Parathyroid adenoma (tissue), 2 donors: ENCODE measurements at regions not wholly inside any gene's neighbourhood (a gene's known extent, or its start where the extent isn't known, plus 50 kb on each side); places are given as distances from the start of the nearest gene placed in this dataset.

Experiments
- H2AFZ ChIP-seq: fragments of 300-600 bp; sonication (generic); one replicate; pipeline ENCODE4 v1.7.0; 2017; ENCODE audit warnings: antibody characterized with exemption, mild to moderate bottlenecking
- H3K27ac ChIP-seq: fragments of 300-600 bp; sonication (generic); one replicate; pipeline ENCODE4 v1.7.0; 2017
- H3K27me3 ChIP-seq: fragments of 300-600 bp; sonication (generic); one replicate; pipeline ENCODE4 v1.7.0; 2017; ENCODE audit warnings: low read length; ENCODE audit not compliant: control insufficient read depth, insufficient read depth
- H3K36me3 ChIP-seq: fragments of 300-600 bp; sonication (generic); one replicate; pipeline ENCODE4 v1.7.0; 2017; ENCODE audit warnings: low read length; ENCODE audit not compliant: control insufficient read depth, insufficient read depth
- H3K4me1 ChIP-seq: fragments of 300-600 bp; sonication (generic); one replicate; pipeline ENCODE4 v1.7.0; 2017; ENCODE audit warnings: control low read depth
- H3K4me2 ChIP-seq: fragments of 300-600 bp; sonication (generic); one replicate; pipeline ENCODE4 v1.7.0; 2017; ENCODE audit warnings: low read length
- H3K4me3 ChIP-seq: fragments of 300-600 bp; sonication (generic); one replicate; pipeline ENCODE4 v1.7.0; 2017; ENCODE audit warnings: low read depth, low read length
- H3K79me2 ChIP-seq: fragments of 300-600 bp; sonication (generic); one replicate; pipeline ENCODE4 v1.7.0; 2017; ENCODE audit warnings: control low read depth
- H3K9ac ChIP-seq: fragments of 300-600 bp; sonication (generic); one replicate; pipeline ENCODE4 v1.7.0; 2017; ENCODE audit warnings: mild to moderate bottlenecking
- H3K9me3 ChIP-seq: fragments of 300-600 bp; sonication (generic); one replicate; pipeline ENCODE4 v1.7.0; 2017; ENCODE audit warnings: low read length; ENCODE audit not compliant: control insufficient read depth
- CTCF ChIP-seq: fragments of 300-600 bp; sonication (generic); IDR thresholded peaks from one replicate; pipeline ENCODE4 v1.7.0; 2017; ENCODE audit warnings: antibody characterized with exemption, mild to moderate bottlenecking
- donor health status: primary hyperparathyroidism.

GRCh38 chr15:56783156-56783856 lies 50.0 kb upstream of the ZNF280D start:
- H3K36me3 ChIP-seq = no peaks in the 10 kb centered on the region
- no peak overlapping the region for H3K4me2 ChIP-seq
- H3K9ac ChIP-seq = no peak overlapping the region
- no peak for TF ChIP-seq CTCF
- no peaks in the 10 kb centered on the region for H3K27me3 ChIP-seq
- H3K27ac ChIP-seq = no peak overlapping the region
- H3K79me2 ChIP-seq = no peaks in the 10 kb centered on the region
- H2AFZ ChIP-seq = no peak overlapping the region
- H3K9me3 ChIP-seq = no peaks in the 10 kb centered on the region
- H3K4me1 ChIP-seq = no peaks in the 10 kb centered on the region
- H3K4me3 ChIP-seq = no peak overlapping the region
